Upper lobe of left lung (tissue), 6 donors: ENCODE measurements at regions not wholly inside any gene's neighbourhood (a gene's known extent, or its start where the extent isn't known, plus 50 kb on each side); places are given as distances from the start of the nearest gene placed in this dataset.

Experiments used
- ATAC-seq, 2 donors: fragments of 200-7000 bp; cut with Tn5 transposase; one replicate each; pipeline ENCODE4 v1.9.1; 2022; ENCODE audit warnings: mild to moderate bottlenecking in 2 of 2, moderate library complexity in 2 of 2; ENCODE audit not compliant: low FRiP score in 2 of 2
- DNase-seq, 2 donors: peaks; one replicate each; pipeline ENCODE4 v3.0.0-alpha.2; 2019 to 2020
- H3K27ac ChIP-seq, 4 donors: fragments of 200-600 bp; sonication (generic); one replicate each; pipeline ENCODE4 v1.5.1; 2016 to 2019
- H3K27me3 ChIP-seq, 4 donors: fragments of 200-600 bp; sonication (generic); one replicate each; pipeline ENCODE4 v1.5.1; 2017 to 2019
- H3K36me3 ChIP-seq, 4 donors: fragments of 200-600 bp; sonication (generic); one replicate each; pipeline ENCODE4 v1.5.1; 2016 to 2019
- H3K4me1 ChIP-seq, 4 donors: fragments of 200-600 bp; sonication (generic); one replicate each; pipeline ENCODE4 v1.5.1; 2018 to 2019
- H3K4me3 ChIP-seq, 4 donors: fragments of 200-600 bp; sonication (generic); one replicate each; pipeline ENCODE4 v1.5.1; 2017 to 2019; ENCODE audit warnings: mild to moderate bottlenecking in 2 of 4, moderate library complexity in 1 of 4
- H3K9me3 ChIP-seq, 4 donors: fragments of 200-600 bp; sonication (generic); one replicate each; pipeline ENCODE4 v1.5.1; 2018 to 2019
- CTCF ChIP-seq, 6 experiments: fragments of 450-650 bp in 4 of 6; fragments of 200-600 bp in 2 of 6; sonication (generic) in 2 of 6; IDR thresholded peaks; one replicate each; pipeline ENCODE4 v1.5.1; 2016 to 2019; ENCODE audit warnings: antibody characterized with exemption in 6 of 6
- EP300 ChIP-seq, 4 donors: sonication (generic); formaldehyde crosslinking; IDR thresholded peaks; one replicate each; pipeline ENCODE4 v1.5.1; 2017; ENCODE audit warnings: antibody characterized with exemption in 4 of 4, control low read depth in 2 of 4
- POLR2A ChIP-seq, 4 donors: fragments of 450-650 bp; IDR thresholded peaks; one replicate each; pipeline ENCODE4 v1.5.1; 2016 to 2017; ENCODE audit warnings: antibody characterized with exemption in 4 of 4, mild to moderate bottlenecking in 2 of 4
- POLR2AphosphoS5 ChIP-seq, 2 donors: sonication (generic); formaldehyde crosslinking; IDR thresholded peaks; one replicate each; pipeline ENCODE4 v1.5.1; 2017; ENCODE audit warnings: antibody characterized with exemption in 2 of 2
- WGBS, 2 donors: methylation state at CpG; one replicate each; pipeline ENCODE4 v1.1.5; 2017 to 2018; 5-methylcytosine and 5-hydroxymethylcytosine counted together
- donor health status: DM: no; HTN: no; CAD: no; lungs with moderate emphysema.
- donor health status: DM: no; HTN: yes; CAD: no; lungs with severe emphysema.

- no peaks in the 10 kb centered on the region for H3K4me1 ChIP-seq
- H3K4me3 ChIP-seq = no peak overlapping the region
- DNase-seq (no peak), ATAC-seq (peak in 1 of 2 donors; percentile 70)
- H3K27me3 ChIP-seq = no peaks in the 10 kb centered on the region
- WGBS, 2 donors = 55 to 67% methylated on average over 6 of the region's 6 CpGs
- H3K9me3 ChIP-seq = no peaks in the 10 kb centered on the region
- H3K36me3 ChIP-seq = no peaks in the 10 kb centered on the region
- no peak for TF ChIP-seq CTCF (IDR thresholded peaks at IDR 0.05)
- H3K27ac ChIP-seq = no peak overlapping the region
These were observed 291.9 kb downstream of the COX7C start for GRCh38 chr5:86909418-86910295.

- 17 to 25% methylated on average over 2 of the region's 2 CpGs for WGBS, 2 donors
- DNase-seq (no peak), ATAC-seq (no peak)
- no peak for TF ChIP-seq CTCF (IDR thresholded peaks at IDR 0.05)
- no peak for TF ChIP-seq EP300 (IDR thresholded peaks at IDR 0.05)
- TF ChIP-seq POLR2AphosphoS5 (IDR thresholded peaks at IDR 0.05) = no peak
- TF ChIP-seq POLR2A (IDR thresholded peaks at IDR 0.05) = no peak
- Histone ChIP-seq H3K27me3 (no peaks in the 10 kb centered on the region), H3K27ac (no peak overlapping the region), H3K36me3 (no peaks in the 10 kb centered on the region), H3K4me1 (no peaks in the 10 kb centered on the region), H3K4me3 (no peak overlapping the region), H3K9me3 (no peaks in the 10 kb centered on the region)
These were observed 299.4 kb downstream of the COX7C start for GRCh38 chr5:86917117-86917579.

- DNase-seq = no peak
- H3K4me1 ChIP-seq = no peaks in the 10 kb centered on the region
- 49 to 57% methylated on average over 4 of the region's 4 CpGs for WGBS, 2 donors
- no peak for ATAC-seq
- no peaks in the 10 kb centered on the region for H3K36me3 ChIP-seq
- no peaks in the 10 kb centered on the region for H3K27me3 ChIP-seq
- TF ChIP-seq CTCF (IDR thresholded peaks at IDR 0.05) (no peak), EP300 (IDR thresholded peaks at IDR 0.05) (no peak), POLR2AphosphoS5 (IDR thresholded peaks at IDR 0.05) (no peak), POLR2A (IDR thresholded peaks at IDR 0.05) (no peak)
- H3K27ac ChIP-seq = no peak overlapping the region
- H3K9me3 ChIP-seq = no peaks in the 10 kb centered on the region
- H3K4me3 ChIP-seq = no peak overlapping the region
These were observed 300.5 kb downstream of the COX7C start for GRCh38 chr5:86918246-86918645.

- H3K27ac ChIP-seq = no peak overlapping the region
- H3K36me3 ChIP-seq = no peaks in the 10 kb centered on the region
- DNase-seq = no peak
- H3K9me3 ChIP-seq = no peaks in the 10 kb centered on the region
- no peaks in the 10 kb centered on the region for H3K4me1 ChIP-seq
- WGBS, 2 donors = 84 to 94% methylated on average over 1 of the region's 1 CpG
- no peak for ATAC-seq
- no peak for TF ChIP-seq POLR2A (IDR thresholded peaks at IDR 0.05)
- no peak for TF ChIP-seq CTCF (IDR thresholded peaks at IDR 0.05)
- TF ChIP-seq EP300 (IDR thresholded peaks at IDR 0.05) = no peak
- no peaks in the 10 kb centered on the region for H3K27me3 ChIP-seq
- H3K4me3 ChIP-seq = no peak overlapping the region
These were observed 308.3 kb downstream of the COX7C start for GRCh38 chr5:86926033-86926432.
